HG03460 (cell line): ENCODE measurements at regions not wholly inside any gene's neighbourhood (a gene's known extent, or its start where the extent isn't known, plus 50 kb on each side); places are given as distances from the start of the nearest gene placed in this dataset.
"Not testable (repeated sequence)": the region's sequence is repeated elsewhere in the genome, so short reads cannot be mapped to it uniquely, and the experiment has no call there.

Experiments
- ATAC-seq: cut with Tn5 transposase; IDR thresholded peaks from one replicate; pipeline ENCODE4 v1.9.1; 2021; ENCODE audit not compliant: unreplicated experiment

DNA sequence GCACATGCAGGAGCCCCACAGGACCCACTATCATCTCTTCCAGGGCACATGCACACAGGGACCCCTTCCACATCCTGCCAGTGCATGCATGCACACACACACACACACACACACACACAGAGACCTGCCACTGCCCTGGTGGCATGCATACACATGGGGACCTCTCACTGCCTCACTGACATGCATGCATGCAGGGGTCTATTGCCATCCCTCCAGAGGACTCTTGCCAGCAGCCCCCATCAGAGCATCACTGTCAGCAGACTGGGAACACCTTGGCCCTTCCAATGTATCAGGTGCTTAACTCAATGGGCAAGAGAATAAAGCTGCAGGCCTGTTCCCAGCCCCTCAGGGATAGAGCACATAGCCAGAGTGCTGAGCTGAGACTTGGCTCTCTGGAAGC lies 433.6 kb upstream of the PPP1R2C start:
- no peak for ATAC-seq

DNA sequence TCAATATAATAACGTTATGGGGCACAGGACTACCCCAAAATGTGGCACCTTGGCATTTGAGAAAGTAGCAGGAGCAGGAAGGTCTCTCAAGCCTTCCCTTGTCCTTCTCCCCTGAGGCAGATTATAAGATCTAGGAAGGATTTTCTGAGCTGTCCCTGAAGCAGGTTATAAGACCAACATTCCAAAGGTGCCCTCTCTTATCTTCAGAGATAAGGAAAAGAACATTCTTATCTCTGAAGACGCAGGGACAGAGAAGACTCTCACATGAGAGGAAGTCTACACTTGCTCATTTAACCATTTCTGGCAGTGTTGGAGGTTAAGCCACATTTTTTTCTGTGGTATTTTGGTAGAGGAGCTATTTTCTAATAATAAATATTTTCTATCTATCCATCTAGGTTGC lies 437.9 kb upstream of the MAOA start:
- no peak for ATAC-seq

DNA sequence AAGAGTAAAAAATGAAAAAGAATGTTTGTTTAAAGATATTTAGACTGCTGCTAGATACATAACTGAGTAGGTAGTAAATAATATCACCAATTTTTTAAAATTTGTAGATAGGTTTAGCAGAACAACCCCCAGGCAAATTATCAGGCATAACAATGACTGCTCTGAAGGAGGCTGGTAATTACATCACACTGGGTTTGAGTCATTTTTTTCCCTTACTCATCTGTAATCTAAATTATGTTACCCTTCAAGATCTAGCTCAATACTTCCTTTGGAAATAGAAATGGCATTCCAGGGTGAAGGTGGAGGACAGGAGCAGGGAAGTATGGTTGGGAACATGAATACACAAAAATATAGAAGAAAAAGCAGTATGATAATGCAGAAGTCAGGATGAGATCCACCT lies 431.6 kb upstream of the MAOA start:
- ATAC-seq, result no peak

DNA sequence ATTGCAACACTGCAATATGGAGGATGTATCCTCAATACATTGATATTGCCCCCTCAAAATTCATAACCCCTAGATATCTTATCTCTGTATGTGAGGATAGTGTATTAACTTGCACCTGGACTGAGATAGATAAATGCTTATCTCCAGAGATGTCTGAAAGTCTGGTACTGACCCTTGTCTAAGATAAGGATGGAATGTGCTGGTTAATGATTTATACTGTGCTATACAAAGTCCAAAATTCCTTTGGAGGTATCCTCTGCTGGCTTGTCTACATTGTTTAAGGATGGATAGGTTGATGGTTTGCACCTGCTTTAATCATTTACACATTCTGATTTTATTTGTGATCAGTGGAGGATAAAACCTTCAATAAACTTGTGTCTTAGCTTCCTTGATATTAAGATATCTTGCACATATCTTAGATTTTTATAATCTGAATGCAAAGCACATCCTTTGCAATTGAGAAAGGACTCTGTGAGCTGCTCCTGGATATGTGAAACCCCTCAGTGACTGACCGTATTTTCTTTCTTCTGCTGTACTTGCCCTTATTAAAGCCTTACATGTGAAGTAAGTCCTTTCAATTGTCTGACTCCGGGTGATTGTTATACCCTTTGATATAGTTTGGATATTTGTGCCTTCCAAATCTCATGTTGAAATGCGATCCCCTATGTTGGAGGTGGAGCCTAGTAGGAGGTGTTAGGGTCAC lies 430.3 kb upstream of the MAOA start:
- no peak for ATAC-seq

DNA sequence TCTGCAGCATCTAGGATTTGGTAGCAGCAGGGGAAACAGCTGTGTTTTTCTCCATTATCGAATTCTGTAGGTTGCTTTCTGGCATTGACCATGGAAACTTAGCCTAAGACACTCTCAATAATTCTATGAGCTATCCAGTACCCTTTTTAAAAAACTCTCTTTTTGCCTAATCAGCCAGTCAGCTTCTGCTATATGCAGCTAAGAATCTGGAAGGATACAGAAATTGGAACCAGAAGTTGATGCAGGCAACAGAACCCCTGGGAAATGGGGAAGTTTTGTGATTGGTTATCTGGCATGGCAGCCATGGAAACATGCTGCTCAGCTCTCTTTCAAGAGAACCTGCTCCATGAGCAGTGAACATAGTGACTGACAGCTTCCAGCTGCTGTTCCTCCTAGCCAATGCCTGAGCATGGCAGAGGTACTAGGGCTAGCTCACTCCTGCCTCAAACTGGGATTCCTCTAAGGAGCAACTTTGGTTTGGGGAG lies 417.6 kb upstream of the MAOA start:
- no peak for ATAC-seq

DNA sequence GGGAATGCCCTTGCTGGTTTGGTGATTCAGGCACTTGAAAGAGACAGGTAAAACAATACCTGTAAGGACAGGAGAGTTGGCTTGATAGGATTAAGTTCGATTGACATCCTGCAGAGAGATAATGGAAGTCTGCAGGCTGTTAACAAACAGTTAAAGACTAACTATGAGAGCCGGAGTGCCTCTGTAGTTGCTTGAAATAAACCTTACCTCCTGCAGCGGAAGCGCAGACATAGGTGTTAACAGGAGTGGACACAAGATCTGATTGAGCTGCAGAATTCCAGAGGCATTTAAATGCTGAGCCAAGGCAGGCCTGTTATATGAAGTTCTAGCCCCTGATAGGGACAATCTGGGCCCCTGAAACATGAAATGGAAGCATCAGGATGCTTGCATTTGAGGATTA lies 416.7 kb upstream of the MAOA start:
- no peak for ATAC-seq

DNA sequence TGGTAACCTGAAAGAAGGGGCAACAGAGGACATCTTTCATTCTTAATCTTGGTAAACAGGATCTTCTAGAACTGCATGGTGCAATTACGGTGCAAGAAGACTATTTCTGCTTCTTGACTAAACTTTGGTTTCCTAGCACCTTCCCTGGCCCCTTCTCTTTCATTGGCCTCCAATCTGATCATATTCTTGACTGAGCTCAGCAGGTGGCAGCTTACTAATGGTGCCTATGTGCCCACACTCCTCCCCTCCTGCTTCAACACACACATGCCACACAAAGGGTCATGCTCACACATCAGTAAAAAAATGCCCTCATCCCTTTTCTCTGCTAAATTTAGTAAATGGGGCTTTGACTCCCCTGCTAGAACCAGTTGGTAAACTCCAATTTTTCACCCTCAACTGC lies 400.5 kb upstream of the MAOA start:
- ATAC-seq, result no peak

DNA sequence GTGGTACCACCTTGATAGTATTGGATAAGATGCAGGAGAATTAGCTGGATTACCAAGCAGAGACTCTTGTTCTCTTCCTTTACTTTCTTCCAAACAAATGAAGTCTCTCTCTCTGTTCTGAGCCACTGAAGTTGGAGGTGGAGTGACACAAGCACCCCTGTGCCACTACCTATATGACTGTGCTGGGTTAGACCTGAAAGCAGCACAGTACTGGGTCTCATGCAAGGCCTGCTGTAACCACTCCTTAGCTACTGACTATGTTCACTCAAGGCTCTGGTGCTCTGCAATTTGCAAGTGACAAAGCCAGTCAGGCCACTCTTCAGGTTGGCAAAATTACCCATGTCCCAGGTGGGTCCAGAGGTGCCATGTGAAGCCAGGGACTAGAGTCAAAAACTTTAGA lies 389.6 kb upstream of the MAOA start:
- ATAC-seq, result no peak

DNA sequence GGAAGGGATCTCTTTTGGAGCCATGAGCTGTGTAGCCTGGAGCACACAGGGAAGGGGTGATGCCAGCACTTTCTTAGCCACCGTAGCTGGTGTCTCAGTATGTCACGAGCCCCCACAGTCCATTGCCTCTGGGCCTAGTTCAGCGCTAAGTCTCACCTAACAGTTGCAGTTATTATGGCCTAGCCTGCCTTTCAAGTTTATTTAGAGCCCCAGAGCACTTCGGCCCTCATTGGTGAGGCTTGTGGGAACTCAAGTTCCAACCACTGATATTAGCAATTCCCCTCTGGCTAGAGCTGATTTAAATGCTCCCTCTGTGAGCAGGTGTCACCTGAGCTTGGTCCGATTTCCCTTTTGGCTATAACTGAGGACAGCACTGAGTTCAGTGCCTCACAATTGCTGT lies 388.4 kb upstream of the MAOA start:
- no peak for ATAC-seq

DNA sequence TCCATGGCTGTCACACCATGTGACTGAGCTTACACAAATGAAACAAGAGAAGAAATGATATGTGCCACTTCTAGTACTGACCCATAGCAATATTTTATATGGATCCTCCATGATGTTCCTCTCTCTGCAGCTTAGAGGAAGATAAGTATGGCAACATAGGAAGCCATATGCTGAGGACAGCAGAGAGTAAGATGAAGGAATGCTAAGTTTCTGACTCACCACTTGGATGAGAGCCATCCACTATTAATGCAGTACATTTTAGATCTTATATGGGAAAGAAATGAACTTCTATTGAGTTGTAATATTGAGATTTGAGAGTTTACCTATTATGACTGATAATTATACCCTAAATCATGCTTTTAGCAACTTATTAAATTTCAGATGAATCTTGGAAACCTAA lies 386.9 kb upstream of the MAOA start:
- ATAC-seq, result no peak

DNA sequence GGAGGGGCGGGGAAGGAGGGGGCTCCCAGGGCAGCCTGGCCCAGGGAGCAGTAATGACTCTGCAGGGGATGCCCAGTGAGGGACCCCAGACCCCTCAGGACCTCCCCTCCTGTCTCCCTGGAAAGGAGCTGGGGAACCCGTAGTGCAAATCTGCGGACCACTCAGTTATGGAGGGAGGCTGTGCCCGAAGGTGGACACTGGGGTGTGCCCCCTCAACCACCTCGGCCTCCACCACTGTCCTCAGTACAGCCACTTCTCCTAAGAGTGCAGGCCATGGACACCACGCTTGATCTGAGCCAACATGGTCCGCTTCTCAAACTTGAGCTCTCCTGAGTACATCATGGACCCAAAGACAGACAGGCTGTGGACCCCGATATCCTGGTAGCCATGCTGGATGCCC lies 378.2 kb upstream of the MAOA start:
- no peak for ATAC-seq

DNA sequence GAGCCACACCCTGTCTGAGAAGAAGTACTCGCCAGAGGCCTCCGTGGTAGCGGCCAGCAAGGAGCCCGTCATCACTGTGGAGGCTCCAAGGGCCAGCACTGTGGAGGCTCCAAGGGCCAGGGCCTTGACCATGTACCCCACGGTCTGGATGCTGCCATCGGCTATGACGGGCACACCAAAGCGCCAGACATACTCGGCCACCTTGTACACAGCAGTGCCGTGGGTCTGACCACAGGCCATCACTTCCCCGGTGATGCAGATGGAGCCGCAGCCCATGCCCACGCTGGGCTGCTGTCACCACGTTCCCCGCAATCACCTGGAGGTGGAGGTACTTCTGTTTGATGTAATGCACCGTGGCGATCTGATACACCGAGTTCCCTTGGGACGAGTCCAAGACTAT lies 377.7 kb upstream of the MAOA start:
- ATAC-seq, result no peak

DNA sequence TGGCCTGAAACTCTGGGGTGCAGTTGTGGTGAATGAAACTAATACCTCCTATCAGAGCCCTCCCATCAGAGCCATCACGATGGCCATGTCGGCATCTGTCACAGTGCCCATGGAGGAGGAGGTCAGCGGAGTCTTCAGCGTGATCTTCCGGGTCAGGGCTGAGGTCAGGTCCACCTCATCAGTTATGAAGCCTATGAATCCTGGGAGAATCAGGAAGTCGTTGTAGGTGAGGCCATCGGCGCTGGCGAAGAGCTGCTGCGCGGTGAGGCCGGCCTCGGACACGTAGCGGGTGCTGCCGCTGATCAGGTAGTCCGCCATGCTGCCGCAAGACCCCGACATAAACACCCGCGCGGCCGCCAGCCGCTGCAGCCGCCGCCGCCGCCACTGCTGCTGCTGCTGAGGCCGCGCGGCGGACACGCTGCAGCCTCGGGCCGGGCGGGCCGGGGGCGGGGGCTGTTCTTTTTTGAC lies 376.7 kb upstream of the MAOA start:
- ATAC-seq, result no peak

DNA sequence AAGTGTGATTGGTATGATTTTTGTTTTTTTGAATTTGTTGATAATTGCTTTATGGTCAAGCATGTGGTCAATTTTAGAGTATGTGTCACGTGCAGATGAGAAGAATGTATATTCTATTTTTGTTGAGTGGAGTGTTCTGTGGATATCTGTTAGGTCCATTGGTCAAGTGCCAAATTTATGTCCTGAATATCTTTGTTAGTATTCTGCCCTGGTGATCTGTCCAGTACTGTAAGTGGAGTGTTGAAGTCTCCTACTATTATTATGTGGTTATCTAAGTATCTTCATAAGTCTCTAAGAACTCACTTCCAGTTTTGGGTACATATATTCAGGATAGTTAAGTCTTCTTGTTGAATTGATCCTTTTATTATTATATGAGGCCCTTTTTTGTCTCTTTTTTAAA lies 372.9 kb upstream of the MAOA start:
- ATAC-seq, result no peak

DNA sequence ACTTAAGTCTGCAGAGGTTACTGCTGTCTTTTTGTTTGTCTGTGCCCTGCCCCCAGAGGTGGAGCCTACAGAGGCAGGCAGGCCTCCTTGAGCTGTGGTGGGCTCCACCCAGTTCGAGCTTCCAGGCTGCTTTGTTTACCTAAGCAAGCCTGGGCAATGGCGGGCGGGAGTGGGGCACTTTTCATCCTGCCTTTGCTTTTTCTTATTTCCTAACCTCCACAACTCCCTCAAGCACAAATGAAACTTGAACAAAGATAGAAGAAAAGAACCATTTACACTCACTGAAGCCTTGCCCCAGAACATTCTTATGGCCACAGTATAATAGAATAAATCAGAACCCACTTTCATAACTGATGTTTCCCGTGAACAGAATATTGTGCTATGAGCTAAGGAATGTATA lies 344.5 kb upstream of the MAOA start:
- ATAC-seq, result not testable (repeated sequence)

DNA sequence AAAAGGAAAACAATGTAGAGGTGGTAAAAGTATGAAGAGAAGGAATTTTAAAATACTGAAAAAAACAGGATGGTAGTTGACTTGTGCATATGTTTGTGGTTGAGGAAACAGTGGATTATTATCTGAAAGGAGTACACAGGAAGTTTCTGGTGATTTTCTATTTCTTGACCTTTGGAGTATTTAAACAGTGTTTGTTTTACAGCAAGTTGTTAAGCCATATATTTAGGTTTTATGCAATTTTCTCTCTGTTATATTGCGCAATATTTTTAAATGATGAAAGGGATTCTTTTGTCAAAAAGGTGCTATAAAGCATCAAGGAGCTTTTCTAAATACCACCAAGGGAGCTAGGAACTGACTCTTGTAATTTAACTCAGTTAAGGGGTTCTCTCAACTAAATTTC lies 343.1 kb upstream of the MAOA start:
- ATAC-seq, result no peak

DNA sequence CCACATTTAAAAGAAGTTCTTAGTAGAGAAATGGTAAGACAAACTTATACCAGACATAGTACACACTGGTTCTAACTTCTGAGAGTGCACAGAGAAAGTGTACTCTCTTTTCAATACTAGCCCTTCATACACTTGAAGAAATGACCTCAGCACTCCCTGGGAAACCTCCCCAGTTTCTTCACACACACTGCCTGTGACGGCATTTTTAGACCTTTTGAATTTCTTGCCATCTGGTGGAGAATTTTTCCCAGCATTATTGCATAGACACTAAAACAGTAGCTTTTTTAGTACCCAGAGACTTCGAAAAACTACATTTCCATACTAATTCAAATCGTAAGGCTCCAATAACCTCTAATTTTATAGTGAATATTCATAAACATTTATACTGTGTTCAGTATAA lies 341.6 kb upstream of the MAOA start:
- ATAC-seq, result no peak

DNA sequence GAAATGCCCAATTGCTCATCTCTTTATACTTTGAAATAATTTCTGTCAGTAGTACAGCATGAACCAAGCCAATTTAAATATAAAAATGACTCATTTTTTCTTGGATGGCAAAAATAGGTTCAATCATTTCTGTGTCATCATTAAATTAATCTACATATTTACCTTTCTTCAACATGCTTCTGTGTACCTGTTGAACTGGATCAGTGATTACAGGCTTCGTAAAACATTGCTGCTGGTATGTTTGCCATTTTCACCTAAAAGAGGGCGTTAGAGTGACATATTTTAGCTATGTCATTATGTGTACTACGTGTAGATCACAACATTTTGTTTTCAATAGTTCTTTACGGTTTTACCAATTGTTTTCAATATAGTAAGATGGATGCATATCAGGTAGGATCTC lies 340.5 kb upstream of the MAOA start:
- no peak for ATAC-seq

DNA sequence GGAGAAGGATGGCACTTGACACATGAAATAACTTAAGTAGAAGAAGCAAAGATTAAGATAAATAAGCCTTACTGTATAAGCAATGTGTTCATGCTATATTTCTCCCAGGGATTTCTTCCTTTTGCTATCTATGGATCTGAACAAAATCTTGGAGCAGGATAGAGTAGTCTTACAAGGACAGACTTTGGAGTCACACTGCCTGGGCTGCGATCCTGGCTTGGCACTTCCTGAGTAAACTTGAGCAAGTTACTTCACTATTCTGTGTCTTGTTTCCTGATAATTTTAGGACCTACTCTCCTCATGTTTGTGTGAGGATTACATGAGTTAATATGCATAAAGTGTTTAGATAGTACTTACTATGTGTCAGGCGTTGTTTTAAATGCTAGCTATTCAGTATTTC lies 340.0 kb upstream of the MAOA start:
- no peak for ATAC-seq

DNA sequence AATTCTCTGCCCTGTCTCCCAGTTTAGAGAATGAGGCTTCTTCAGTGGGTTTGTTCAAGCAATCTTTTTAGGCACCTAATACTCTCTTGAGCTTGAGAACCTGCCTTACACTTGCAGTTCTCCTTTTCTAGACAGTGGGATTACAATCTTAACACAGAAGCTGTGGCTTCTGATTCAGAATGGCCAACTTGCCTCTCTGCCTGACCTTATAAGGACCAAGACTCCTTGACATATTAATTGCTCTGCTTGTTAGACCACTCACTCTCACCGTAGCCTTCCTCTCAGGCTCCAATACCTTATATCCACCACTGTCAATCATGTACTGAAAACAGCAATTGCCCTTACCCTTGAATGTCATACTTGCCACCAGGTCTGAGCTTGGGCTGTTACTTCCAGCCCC lies 338.7 kb upstream of the MAOA start:
- ATAC-seq, result no peak

DNA sequence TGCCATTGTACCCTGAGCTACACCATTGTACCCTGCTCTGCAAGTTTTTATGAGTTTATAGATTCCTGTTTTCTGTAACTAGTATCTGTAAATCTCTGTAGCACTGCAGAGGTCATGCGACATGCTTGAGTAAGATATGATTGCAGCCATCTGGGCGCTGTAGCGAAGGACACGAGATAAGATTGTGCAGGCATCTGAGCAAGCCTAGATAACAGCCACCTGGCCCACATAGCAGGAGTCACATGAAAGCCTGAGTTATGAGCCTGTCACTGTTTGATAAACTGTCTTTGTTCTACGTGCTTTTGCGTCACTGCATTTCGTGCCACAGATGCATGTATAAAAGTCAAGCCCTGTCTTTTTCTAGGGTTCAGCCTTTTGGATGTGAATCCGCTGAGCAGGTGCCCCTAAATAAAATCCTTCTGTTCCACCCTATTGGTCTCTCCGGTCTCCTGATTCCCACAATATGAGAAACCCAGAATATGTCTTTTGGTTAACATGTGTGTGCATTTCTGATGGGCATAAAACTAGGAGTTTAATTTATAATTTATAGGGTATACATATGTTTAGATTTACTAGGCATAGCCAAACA lies 327.6 kb upstream of the MAOA start:
- no peak for ATAC-seq

DNA sequence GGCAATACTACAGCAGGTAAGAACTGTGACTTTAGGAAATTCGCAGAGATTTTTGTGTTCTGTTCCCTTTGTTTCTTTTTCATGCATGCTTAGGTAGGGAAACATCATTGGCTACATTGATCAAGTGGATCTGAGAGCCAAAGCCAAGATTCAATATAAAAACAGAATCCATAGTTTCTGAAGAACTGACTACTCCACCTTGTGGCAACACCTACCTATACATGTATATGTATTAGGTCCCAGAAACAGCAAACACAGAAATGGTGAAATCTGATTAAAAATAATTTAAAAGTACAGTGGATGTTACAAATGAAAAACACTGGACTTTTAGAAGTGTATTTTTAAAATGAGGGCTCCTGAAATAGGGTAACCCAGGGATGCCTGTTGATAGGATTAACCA lies 322.6 kb upstream of the MAOA start:
- ATAC-seq, result no peak

DNA sequence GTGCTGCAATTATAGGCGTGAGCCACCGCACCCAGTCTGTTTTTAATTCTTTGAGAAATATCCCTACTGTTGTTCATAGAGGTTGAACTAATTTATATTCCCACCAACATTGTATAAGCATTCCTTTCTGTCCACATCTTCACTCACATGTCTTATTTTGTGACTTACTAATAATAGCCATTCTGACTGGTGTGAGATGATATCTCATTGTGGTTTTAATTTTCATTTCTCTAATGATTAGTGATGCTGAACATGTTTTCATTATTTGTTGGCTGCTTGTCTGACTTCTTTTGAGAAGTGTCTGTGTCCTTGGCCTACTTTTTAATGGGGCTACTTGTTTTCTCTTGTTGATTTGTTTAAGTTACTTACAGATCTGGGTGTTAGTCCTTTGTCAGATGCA lies 310.9 kb upstream of the MAOA start:
- no peak for ATAC-seq
